ENCODE measurements at regions not wholly inside any gene's neighbourhood (a gene's known extent, or its start where the extent isn't known, plus 50 kb on each side); places are given as distances from the start of the nearest gene placed in this dataset.

- Histone ChIP-seq H3K79me2 (ENCODE audit: control insufficient read depth, insufficient read depth, low read length) (no peaks in the 10 kb centered on the region), H3K56ac (ENCODE audit: low read length) (no peak overlapping the region), H2BK5ac (ENCODE audit: low read length) (no peak overlapping the region), H3K79me1 (ENCODE audit: low read length) (no peaks in the 10 kb centered on the region), H2AK5ac (ENCODE audit: low read length) (no peak overlapping the region), H3K23ac (ENCODE audit: low read length) (no peak overlapping the region), H3K27ac (ENCODE audit: low read depth, low read length) (no peak overlapping the region), H3K4me3 (ENCODE audit: low read length) (no peak overlapping the region), H4K8ac (ENCODE audit: low read depth, low read length) (no peak overlapping the region), H3K36me3 (ENCODE audit: control insufficient read depth, insufficient read depth, low read length) (no peaks in the 10 kb centered on the region), H3K4me2 (ENCODE audit: low read length) (no peak overlapping the region), H3K4me1 (ENCODE audit: control insufficient read depth, low read depth, low read length) (peaks cover 2% of the 10 kb centered on the region), H3K27me3 (ENCODE audit: insufficient read depth, low read length, poor library complexity) (no peaks in the 10 kb centered on the region), H3K4ac (ENCODE audit: low read depth, low read length) (no peak overlapping the region), H3K9ac (ENCODE audit: low read length) (no peak overlapping the region), H4K5ac (ENCODE audit: low read length) (no peak overlapping the region), H2BK15ac (replicated peaks; ENCODE audit: low read depth) (no peak overlapping the region), H3K18ac (ENCODE audit: low read length) (no peak overlapping the region), H2BK120ac (ENCODE audit: low read depth, low read length) (no peak overlapping the region)
- DNase-seq, result no peak
- no CpG with 5 or more reads among the region's 4 CpGs for WGBS (ENCODE audit: extremely low coverage, insufficient coverage, low lambda C conversion rate)
Observed at GRCh38 chr4:180486342-180486741, 1756.9 kb upstream of the TENM3 start.

GRCh38 chr4:180489787-180490186 is 1753.4 kb upstream of the TENM3 start:
- no peak overlapping the region for H2BK5ac ChIP-seq (ENCODE audit: low read length)
- H3K4ac ChIP-seq (ENCODE audit: low read depth, low read length), result no peak overlapping the region
- no peak overlapping the region for H3K18ac ChIP-seq (ENCODE audit: low read length)
- no peak overlapping the region for H3K56ac ChIP-seq (ENCODE audit: low read length)
- no peak overlapping the region for H3K27ac ChIP-seq (ENCODE audit: low read depth, low read length)
- H4K8ac ChIP-seq (ENCODE audit: low read depth, low read length), result no peak overlapping the region
- H2AK5ac ChIP-seq (ENCODE audit: low read length), result no peak overlapping the region
- H3K9ac ChIP-seq (ENCODE audit: low read length), result no peak overlapping the region
- no peak overlapping the region for H2BK120ac ChIP-seq (ENCODE audit: low read depth, low read length)
- H4K5ac ChIP-seq (ENCODE audit: low read length), result no peak overlapping the region
- no peaks in the 10 kb centered on the region for H3K79me2 ChIP-seq (ENCODE audit: control insufficient read depth, insufficient read depth, low read length)
- no peak overlapping the region for H3K4me2 ChIP-seq (ENCODE audit: low read length)
- no peaks in the 10 kb centered on the region for H3K27me3 ChIP-seq (ENCODE audit: insufficient read depth, low read length, poor library complexity)
- DNase-seq, result no peak
- H3K23ac ChIP-seq (ENCODE audit: low read length), result no peak overlapping the region
- H3K4me3 ChIP-seq (ENCODE audit: low read length), result no peak overlapping the region
- no peak overlapping the region for H2BK15ac ChIP-seq (replicated peaks; ENCODE audit: low read depth)
- peaks cover 2% of the 10 kb centered on the region for H3K4me1 ChIP-seq (ENCODE audit: control insufficient read depth, low read depth, low read length)
- no peaks in the 10 kb centered on the region for H3K79me1 ChIP-seq (ENCODE audit: low read length)
- H3K36me3 ChIP-seq (ENCODE audit: control insufficient read depth, insufficient read depth, low read length), result no peaks in the 10 kb centered on the region

GRCh38 chr4:180491210-180491609 is 1752.0 kb upstream of the TENM3 start:
- H2AK5ac ChIP-seq (ENCODE audit: low read length), result no peak overlapping the region
- peak; percentile 26 for DNase-seq
- H3K36me3 ChIP-seq (ENCODE audit: control insufficient read depth, insufficient read depth, low read length), result no peaks in the 10 kb centered on the region
- no peaks in the 10 kb centered on the region for H3K79me1 ChIP-seq (ENCODE audit: low read length)
- H2BK5ac ChIP-seq (ENCODE audit: low read length), result no peak overlapping the region
- H3K27ac ChIP-seq (ENCODE audit: low read depth, low read length), result no peak overlapping the region
- H3K23ac ChIP-seq (ENCODE audit: low read length), result no peak overlapping the region
- H3K18ac ChIP-seq (ENCODE audit: low read length), result no peak overlapping the region
- peaks cover 2% of the 10 kb centered on the region for H3K4me1 ChIP-seq (ENCODE audit: control insufficient read depth, low read depth, low read length)
- H3K4me2 ChIP-seq (ENCODE audit: low read length), result no peak overlapping the region
- no peak overlapping the region for H2BK15ac ChIP-seq (replicated peaks; ENCODE audit: low read depth)
- no peak overlapping the region for H4K8ac ChIP-seq (ENCODE audit: low read depth, low read length)
- H3K4me3 ChIP-seq (ENCODE audit: low read length), result no peak overlapping the region
- H3K56ac ChIP-seq (ENCODE audit: low read length), result no peak overlapping the region
- H3K9ac ChIP-seq (ENCODE audit: low read length), result no peak overlapping the region
- no peaks in the 10 kb centered on the region for H3K27me3 ChIP-seq (ENCODE audit: insufficient read depth, low read length, poor library complexity)
- H4K5ac ChIP-seq (ENCODE audit: low read length), result no peak overlapping the region
- no peak overlapping the region for H2BK120ac ChIP-seq (ENCODE audit: low read depth, low read length)
- no peaks in the 10 kb centered on the region for H3K79me2 ChIP-seq (ENCODE audit: control insufficient read depth, insufficient read depth, low read length)
- no CpG with 5 or more reads among the region's 2 CpGs for WGBS (ENCODE audit: extremely low coverage, insufficient coverage, low lambda C conversion rate)
- no peak overlapping the region for H3K4ac ChIP-seq (ENCODE audit: low read depth, low read length)

- no peak overlapping the region for H3K4me2 ChIP-seq (ENCODE audit: low read length)
- H3K18ac ChIP-seq (ENCODE audit: low read length), result no peak overlapping the region
- no peaks in the 10 kb centered on the region for H3K79me2 ChIP-seq (ENCODE audit: control insufficient read depth, insufficient read depth, low read length)
- no peak overlapping the region for H2BK15ac ChIP-seq (replicated peaks; ENCODE audit: low read depth)
- no peak for DNase-seq
- no peak overlapping the region for H4K5ac ChIP-seq (ENCODE audit: low read length)
- no peaks in the 10 kb centered on the region for H3K36me3 ChIP-seq (ENCODE audit: control insufficient read depth, insufficient read depth, low read length)
- no peak overlapping the region for H2AK5ac ChIP-seq (ENCODE audit: low read length)
- no CpG with 5 or more reads among the region's 3 CpGs for WGBS (ENCODE audit: extremely low coverage, insufficient coverage, low lambda C conversion rate)
- H3K79me1 ChIP-seq (ENCODE audit: low read length), result no peaks in the 10 kb centered on the region
- H3K23ac ChIP-seq (ENCODE audit: low read length), result no peak overlapping the region
- H3K27ac ChIP-seq (ENCODE audit: low read depth, low read length), result no peak overlapping the region
- no peak overlapping the region for H3K9ac ChIP-seq (ENCODE audit: low read length)
- no peaks in the 10 kb centered on the region for H3K4me1 ChIP-seq (ENCODE audit: control insufficient read depth, low read depth, low read length)
- H3K56ac ChIP-seq (ENCODE audit: low read length), result no peak overlapping the region
- H2BK120ac ChIP-seq (ENCODE audit: low read depth, low read length), result no peak overlapping the region
- H3K4ac ChIP-seq (ENCODE audit: low read depth, low read length), result no peak overlapping the region
- H3K4me3 ChIP-seq (ENCODE audit: low read length), result no peak overlapping the region
- H3K27me3 ChIP-seq (ENCODE audit: insufficient read depth, low read length, poor library complexity), result no peaks in the 10 kb centered on the region
- no peak overlapping the region for H4K8ac ChIP-seq (ENCODE audit: low read depth, low read length)
- H2BK5ac ChIP-seq (ENCODE audit: low read length), result no peak overlapping the region
Observed at GRCh38 chr4:180493299-180493698, 1749.9 kb upstream of the TENM3 start.

GRCh38 chr4:180500154-180500553 is 1743.0 kb upstream of the TENM3 start:
- H3K27ac ChIP-seq (ENCODE audit: low read depth, low read length), result no peak overlapping the region
- no peak overlapping the region for H2BK15ac ChIP-seq (replicated peaks; ENCODE audit: low read depth)
- no peak overlapping the region for H3K4ac ChIP-seq (ENCODE audit: low read depth, low read length)
- H2BK120ac ChIP-seq (ENCODE audit: low read depth, low read length), result no peak overlapping the region
- H2BK5ac ChIP-seq (ENCODE audit: low read length), result no peak overlapping the region
- no CpG with 5 or more reads among the region's 3 CpGs for WGBS (ENCODE audit: extremely low coverage, insufficient coverage, low lambda C conversion rate)
- no peak overlapping the region for H2AK5ac ChIP-seq (ENCODE audit: low read length)
- no peaks in the 10 kb centered on the region for H3K27me3 ChIP-seq (ENCODE audit: insufficient read depth, low read length, poor library complexity)
- no peak for DNase-seq
- H3K18ac ChIP-seq (ENCODE audit: low read length), result no peak overlapping the region
- H3K79me2 ChIP-seq (ENCODE audit: control insufficient read depth, insufficient read depth, low read length), result no peaks in the 10 kb centered on the region
- H3K4me1 ChIP-seq (ENCODE audit: control insufficient read depth, low read depth, low read length), result no peaks in the 10 kb centered on the region
- no peak overlapping the region for H3K23ac ChIP-seq (ENCODE audit: low read length)
- no peaks in the 10 kb centered on the region for H3K36me3 ChIP-seq (ENCODE audit: control insufficient read depth, insufficient read depth, low read length)
- H4K8ac ChIP-seq (ENCODE audit: low read depth, low read length), result no peak overlapping the region
- H3K9ac ChIP-seq (ENCODE audit: low read length), result no peak overlapping the region
- no peak overlapping the region for H3K56ac ChIP-seq (ENCODE audit: low read length)
- H3K4me2 ChIP-seq (ENCODE audit: low read length), result no peak overlapping the region
- H3K79me1 ChIP-seq (ENCODE audit: low read length), result no peaks in the 10 kb centered on the region
- H3K4me3 ChIP-seq (ENCODE audit: low read length), result no peak overlapping the region
- H4K5ac ChIP-seq (ENCODE audit: low read length), result no peak overlapping the region

- WGBS (ENCODE audit: extremely low coverage, insufficient coverage, low lambda C conversion rate), result no CpG with 5 or more reads among the region's 3 CpGs
- no peak overlapping the region for H4K8ac ChIP-seq (ENCODE audit: low read depth, low read length)
- H2AK5ac ChIP-seq (ENCODE audit: low read length), result no peak overlapping the region
- no peaks in the 10 kb centered on the region for H3K36me3 ChIP-seq (ENCODE audit: control insufficient read depth, insufficient read depth, low read length)
- no peak overlapping the region for H4K5ac ChIP-seq (ENCODE audit: low read length)
- no peaks in the 10 kb centered on the region for H3K27me3 ChIP-seq (ENCODE audit: insufficient read depth, low read length, poor library complexity)
- H3K4me1 ChIP-seq (ENCODE audit: control insufficient read depth, low read depth, low read length), result no peaks in the 10 kb centered on the region
- H3K9ac ChIP-seq (ENCODE audit: low read length), result no peak overlapping the region
- H3K4me3 ChIP-seq (ENCODE audit: low read length), result no peak overlapping the region
- H3K23ac ChIP-seq (ENCODE audit: low read length), result no peak overlapping the region
- H3K18ac ChIP-seq (ENCODE audit: low read length), result no peak overlapping the region
- no peak overlapping the region for H3K27ac ChIP-seq (ENCODE audit: low read depth, low read length)
- DNase-seq, result peak; percentile 42
- no peak overlapping the region for H3K4ac ChIP-seq (ENCODE audit: low read depth, low read length)
- H3K79me1 ChIP-seq (ENCODE audit: low read length), result no peaks in the 10 kb centered on the region
- H3K79me2 ChIP-seq (ENCODE audit: control insufficient read depth, insufficient read depth, low read length), result no peaks in the 10 kb centered on the region
- H2BK15ac ChIP-seq (replicated peaks; ENCODE audit: low read depth), result no peak overlapping the region
- H3K4me2 ChIP-seq (ENCODE audit: low read length), result no peak overlapping the region
- H3K56ac ChIP-seq (ENCODE audit: low read length), result no peak overlapping the region
- H2BK5ac ChIP-seq (ENCODE audit: low read length), result no peak overlapping the region
- no peak overlapping the region for H2BK120ac ChIP-seq (ENCODE audit: low read depth, low read length)
Observed at GRCh38 chr4:180512801-180513475, 1730.3 kb upstream of the TENM3 start.

Data from mesendoderm (in vitro differentiated cells).